ENCODE measurements at regions not wholly inside any gene's neighbourhood (a gene's known extent, or its start where the extent isn't known, plus 50 kb on each side); places are given as distances from the start of the nearest gene placed in this dataset.

DNA sequence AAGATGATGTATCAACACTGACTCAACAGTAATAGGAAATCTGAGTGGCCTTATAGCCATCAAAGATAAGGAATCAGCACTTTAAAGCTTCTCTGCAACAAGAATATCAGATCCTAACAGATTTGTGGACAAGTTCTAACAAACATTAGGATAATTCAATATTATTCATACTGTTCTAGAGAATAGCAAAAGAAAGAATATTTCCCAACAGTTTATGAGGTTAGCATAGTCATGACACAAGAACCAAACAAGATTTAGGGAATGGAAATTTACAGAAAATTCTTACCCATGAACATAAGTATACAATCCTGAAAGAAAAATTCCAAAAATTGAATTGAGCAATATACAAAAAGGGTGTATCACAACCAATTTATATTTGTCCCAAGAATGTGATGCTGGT lies 64.3 kb upstream of the BTBD3 start:
- H3K27ac ChIP-seq (ENCODE audit: low read depth in 2 of 2, low read length in 1 of 2): no peak overlapping the region
- H3F3A ChIP-seq (replicated peaks; ENCODE audit: insufficient read depth): no peaks in the 10 kb centered on the region
- no peak overlapping the region for H3K4me2 ChIP-seq
- H4K20me1 ChIP-seq (ENCODE audit: insufficient read depth): no peaks in the 10 kb centered on the region
- DNase-seq: no peak
- no peaks in the 10 kb centered on the region for H3K4me1 ChIP-seq (ENCODE audit: control insufficient read depth in 1 of 2, insufficient read depth in 2 of 2, low read depth in 1 of 2, low read length in 1 of 2)
- no peaks in the 10 kb centered on the region for H3K9me3 ChIP-seq
- CTCF ChIA-PET: no interaction called here
- no peaks in the 10 kb centered on the region for H3K79me2 ChIP-seq (ENCODE audit: insufficient read depth)
- H3K9ac ChIP-seq: no peak overlapping the region
- POLR2A ChIA-PET: no interaction called here
- TF ChIP-seq, protein P1, sequence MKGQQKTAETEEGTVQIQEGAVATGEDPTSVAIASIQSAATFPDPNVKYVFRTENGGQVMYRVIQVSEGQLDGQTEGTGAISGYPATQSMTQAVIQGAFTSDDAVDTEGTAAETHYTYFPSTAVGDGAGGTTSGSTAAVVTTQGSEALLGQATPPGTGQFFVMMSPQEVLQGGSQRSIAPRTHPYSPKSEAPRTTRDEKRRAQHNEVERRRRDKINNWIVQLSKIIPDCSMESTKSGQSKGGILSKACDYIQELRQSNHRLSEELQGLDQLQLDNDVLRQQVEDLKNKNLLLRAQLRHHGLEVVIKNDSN (IDR thresholded peaks at IDR 0.05; ENCODE audit: borderline replicate concordance, low read depth): no peak
- TF ChIP-seq GATA2 (CRISPR knock-in tag; IDR thresholded peaks at IDR 0.05) (no peak), YY1 (IDR thresholded peaks at IDR 0.05; ENCODE audit: low read depth) (no peak), RAD21 (IDR thresholded peaks at IDR 0.05; ENCODE audit: low read length) (no peak), SMC3 (IDR thresholded peaks at IDR 0.05; ENCODE audit: low read depth, low read length) (no peak), RFX5 (IDR thresholded peaks at IDR 0.05; ENCODE audit: low read length) (no peak), TEAD4 (IDR thresholded peaks at IDR 0.05; ENCODE audit: borderline replicate concordance, insufficient read depth) (no peak), NRF1 (IDR thresholded peaks at IDR 0.05; ENCODE audit: low read depth, low read length) (no peak), GABPA (IDR thresholded peaks at IDR 0.05; ENCODE audit: low read depth) (no peak), JUND (IDR thresholded peaks at IDR 0.05) (no peak), FOSL2 (IDR thresholded peaks at IDR 0.05; ENCODE audit: borderline replicate concordance, low read depth) (no peak), EP300 (IDR thresholded peaks at IDR 0.05; ENCODE audit: borderline replicate concordance in 1 of 2, low read depth in 1 of 2, low read length in 1 of 2) (no peak), RXRA (IDR thresholded peaks at IDR 0.05; ENCODE audit: borderline replicate concordance, low read depth) (no peak), TCF12 (IDR thresholded peaks at IDR 0.05) (no peak)
- TF ChIP-seq, protein P2, sequence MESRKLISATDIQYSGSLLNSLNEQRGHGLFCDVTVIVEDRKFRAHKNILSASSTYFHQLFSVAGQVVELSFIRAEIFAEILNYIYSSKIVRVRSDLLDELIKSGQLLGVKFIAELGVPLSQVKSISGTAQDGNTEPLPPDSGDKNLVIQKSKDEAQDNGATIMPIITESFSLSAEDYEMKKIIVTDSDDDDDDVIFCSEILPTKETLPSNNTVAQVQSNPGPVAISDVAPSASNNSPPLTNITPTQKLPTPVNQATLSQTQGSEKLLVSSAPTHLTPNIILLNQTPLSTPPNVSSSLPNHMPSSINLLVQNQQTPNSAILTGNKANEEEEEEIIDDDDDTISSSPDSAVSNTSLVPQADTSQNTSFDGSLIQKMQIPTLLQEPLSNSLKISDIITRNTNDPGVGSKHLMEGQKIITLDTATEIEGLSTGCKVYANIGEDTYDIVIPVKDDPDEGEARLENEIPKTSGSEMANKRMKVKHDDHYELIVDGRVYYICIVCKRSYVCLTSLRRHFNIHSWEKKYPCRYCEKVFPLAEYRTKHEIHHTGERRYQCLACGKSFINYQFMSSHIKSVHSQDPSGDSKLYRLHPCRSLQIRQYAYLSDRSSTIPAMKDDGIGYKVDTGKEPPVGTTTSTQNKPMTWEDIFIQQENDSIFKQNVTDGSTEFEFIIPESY (IDR thresholded peaks at IDR 0.05; ENCODE audit: borderline replicate concordance, low read depth): no peak
- TF ChIP-seq, protein P3, sequence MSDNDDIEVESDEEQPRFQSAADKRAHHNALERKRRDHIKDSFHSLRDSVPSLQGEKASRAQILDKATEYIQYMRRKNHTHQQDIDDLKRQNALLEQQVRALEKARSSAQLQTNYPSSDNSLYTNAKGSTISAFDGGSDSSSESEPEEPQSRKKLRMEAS (IDR thresholded peaks at IDR 0.05; ENCODE audit: low read depth): no peak
- TF ChIP-seq, protein P4, sequence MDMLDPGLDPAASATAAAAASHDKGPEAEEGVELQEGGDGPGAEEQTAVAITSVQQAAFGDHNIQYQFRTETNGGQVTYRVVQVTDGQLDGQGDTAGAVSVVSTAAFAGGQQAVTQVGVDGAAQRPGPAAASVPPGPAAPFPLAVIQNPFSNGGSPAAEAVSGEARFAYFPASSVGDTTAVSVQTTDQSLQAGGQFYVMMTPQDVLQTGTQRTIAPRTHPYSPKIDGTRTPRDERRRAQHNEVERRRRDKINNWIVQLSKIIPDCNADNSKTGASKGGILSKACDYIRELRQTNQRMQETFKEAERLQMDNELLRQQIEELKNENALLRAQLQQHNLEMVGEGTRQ (IDR thresholded peaks at IDR 0.05; ENCODE audit: borderline replicate concordance, low read depth, low read length): no peak
- TF ChIP-seq, protein P5, sequence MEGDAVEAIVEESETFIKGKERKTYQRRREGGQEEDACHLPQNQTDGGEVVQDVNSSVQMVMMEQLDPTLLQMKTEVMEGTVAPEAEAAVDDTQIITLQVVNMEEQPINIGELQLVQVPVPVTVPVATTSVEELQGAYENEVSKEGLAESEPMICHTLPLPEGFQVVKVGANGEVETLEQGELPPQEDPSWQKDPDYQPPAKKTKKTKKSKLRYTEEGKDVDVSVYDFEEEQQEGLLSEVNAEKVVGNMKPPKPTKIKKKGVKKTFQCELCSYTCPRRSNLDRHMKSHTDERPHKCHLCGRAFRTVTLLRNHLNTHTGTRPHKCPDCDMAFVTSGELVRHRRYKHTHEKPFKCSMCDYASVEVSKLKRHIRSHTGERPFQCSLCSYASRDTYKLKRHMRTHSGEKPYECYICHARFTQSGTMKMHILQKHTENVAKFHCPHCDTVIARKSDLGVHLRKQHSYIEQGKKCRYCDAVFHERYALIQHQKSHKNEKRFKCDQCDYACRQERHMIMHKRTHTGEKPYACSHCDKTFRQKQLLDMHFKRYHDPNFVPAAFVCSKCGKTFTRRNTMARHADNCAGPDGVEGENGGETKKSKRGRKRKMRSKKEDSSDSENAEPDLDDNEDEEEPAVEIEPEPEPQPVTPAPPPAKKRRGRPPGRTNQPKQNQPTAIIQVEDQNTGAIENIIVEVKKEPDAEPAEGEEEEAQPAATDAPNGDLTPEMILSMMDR (IDR thresholded peaks at IDR 0.05): no peak
- TF ChIP-seq, protein P6, sequence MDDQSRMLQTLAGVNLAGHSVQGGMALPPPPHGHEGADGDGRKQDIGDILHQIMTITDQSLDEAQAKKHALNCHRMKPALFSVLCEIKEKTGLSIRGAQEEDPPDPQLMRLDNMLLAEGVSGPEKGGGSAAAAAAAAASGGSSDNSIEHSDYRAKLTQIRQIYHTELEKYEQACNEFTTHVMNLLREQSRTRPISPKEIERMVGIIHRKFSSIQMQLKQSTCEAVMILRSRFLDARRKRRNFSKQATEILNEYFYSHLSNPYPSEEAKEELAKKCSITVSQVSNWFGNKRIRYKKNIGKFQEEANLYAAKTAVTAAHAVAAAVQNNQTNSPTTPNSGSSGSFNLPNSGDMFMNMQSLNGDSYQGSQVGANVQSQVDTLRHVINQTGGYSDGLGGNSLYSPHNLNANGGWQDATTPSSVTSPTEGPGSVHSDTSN (IDR thresholded peaks at IDR 0.05): no peak
- no peak overlapping the region for H2AFZ ChIP-seq (ENCODE audit: low read depth)
- H3K9me2 ChIP-seq: no peaks in the 10 kb centered on the region
- H3K36me3 ChIP-seq (replicated peaks in 1 of 2; ENCODE audit: control insufficient read depth in 1 of 2, insufficient read depth in 2 of 2, low read length in 1 of 2): no peaks in the 10 kb centered on the region
- no peaks in the 10 kb centered on the region for H3K27me3 ChIP-seq (ENCODE audit: insufficient read depth)
- H3K4me3 ChIP-seq (ENCODE audit: low read depth in 2 of 2, low read length in 1 of 2): no peak overlapping the region
